ENCODE measurements at regions not wholly inside any gene's neighbourhood (a gene's known extent, or its start where the extent isn't known, plus 50 kb on each side); places are given as distances from the start of the nearest gene placed in this dataset.

DNA sequence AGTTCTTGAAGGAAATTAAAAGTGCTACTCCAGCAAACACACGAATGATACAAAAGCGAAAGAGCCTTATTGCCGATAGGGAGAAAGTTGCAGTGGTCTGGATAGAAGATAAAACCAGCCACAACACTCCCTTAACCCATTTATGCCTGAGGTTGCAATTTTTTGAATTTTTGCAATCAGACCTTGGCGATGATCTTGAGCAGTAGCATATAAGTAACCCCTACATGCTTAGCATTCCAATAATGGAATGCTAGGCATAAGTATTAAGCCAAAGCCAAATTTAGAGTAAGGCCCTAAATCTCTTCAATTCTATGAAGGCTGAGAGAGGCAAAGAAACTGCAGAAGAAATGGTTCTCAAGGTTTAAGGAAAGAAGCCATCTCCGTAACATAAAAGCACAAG lies 153.5 kb downstream of the SLC28A3 start:
- no peak for DNase-seq

DNA sequence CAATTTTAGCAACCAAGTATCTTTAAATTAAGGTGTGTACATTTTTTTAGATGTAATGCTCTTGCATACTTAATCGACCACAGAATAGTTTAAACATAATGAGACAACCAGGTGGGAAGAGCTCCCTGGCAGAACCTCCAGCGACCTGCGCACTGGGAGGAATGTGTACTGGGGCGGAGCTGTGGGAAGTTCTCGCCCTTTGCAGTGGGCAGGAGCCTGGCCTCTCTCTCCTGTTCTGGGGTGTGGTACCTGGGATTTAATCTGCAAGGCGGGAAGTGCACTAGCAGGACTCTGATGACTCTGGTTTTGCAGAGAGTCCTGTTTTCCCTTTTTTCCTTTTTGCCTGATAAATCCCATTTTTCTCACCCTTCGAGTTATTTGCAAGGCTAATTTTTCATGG lies 150.7 kb downstream of the SLC28A3 start:
- DNase-seq, result no peak

DNA sequence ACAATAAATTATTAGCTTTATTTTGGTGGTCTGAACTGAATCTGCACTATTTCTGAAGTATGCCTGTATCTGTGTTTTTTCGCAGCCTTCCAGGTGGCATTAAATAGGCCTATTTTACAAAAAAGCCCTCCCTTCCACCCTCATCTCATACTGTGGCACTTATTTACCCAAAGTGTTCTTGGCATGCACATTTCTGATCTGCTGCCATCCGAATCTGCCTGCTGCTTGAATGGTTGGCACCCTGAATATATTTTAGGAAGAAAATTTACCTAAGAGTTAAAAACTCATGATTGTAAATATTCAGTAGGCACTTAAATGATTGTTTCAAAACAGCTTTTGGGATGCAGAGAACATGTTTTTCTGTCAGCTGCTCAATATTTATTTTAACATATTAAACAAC lies 150.1 kb downstream of the SLC28A3 start:
- DNase-seq, result no peak

DNA sequence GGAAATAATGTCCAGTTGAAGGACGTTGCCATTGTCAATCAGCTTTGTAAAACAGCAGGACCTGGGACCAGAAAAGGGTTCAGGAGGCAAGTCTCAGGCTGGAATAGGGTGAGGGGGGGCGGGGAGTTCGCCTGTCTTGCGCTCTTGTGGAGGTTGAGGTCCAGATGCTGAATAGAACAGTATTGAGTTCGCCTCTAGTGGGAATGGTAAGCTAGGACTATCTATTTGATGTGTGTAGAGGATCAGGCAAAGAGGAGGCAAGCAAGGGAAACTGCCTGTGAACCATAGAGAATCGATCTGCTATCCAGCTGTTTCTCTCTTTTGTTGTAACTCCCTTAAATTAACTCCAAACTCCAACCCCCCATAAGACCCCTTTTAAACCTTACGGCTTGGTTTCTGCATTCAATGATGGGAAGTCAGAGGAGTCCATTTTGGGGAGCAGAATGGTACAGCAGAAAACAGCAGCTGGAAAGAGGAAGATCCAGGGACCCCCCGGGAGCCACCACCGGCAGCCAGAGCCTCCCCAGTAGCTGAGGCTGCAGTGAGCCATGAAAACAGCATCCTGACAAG lies 133.7 kb downstream of the SLC28A3 start:
- peak; percentile 4 for DNase-seq

DNA sequence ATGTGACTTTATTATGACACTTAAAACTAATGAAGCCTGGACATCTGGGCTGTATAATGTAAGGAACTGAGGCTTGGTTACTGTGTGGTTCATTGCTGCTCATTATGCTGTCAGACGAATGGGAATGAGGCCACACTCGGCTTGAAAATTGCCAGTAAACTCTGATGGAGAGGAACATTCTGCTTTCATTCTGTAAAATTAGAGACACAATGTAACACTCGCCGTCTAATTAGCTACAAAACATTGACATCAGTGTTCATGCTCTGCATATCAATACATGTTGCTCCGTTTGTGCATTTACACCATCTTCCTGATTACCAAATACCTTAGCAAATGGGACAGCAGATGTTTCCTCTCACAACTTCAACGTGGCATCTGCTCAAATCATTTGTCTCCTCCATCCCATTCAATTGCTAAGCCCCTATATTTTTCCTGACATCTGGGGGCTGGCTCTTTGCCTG lies 133.0 kb downstream of the SLC28A3 start:
- no peak for DNase-seq

DNA sequence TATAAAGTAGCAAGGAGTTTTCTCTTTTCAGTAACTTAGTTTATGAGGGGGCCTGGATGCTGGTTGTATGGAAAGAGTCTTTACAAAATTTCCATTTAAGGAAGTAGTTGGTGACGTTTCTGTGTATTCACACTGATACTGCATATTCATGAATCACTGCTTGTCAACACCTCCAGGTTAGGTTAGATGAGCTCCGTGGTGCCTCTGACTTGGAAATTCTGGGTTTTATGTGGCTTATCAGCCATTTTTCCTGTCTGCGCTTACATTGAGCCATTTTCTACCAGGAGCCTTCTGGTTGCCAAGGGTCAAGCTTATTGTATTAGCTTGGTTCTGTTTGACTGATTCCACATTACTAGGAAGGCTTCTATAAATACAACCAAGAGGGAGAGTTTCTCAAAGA lies 128.3 kb downstream of the SLC28A3 start:
- no peak for DNase-seq

DNA sequence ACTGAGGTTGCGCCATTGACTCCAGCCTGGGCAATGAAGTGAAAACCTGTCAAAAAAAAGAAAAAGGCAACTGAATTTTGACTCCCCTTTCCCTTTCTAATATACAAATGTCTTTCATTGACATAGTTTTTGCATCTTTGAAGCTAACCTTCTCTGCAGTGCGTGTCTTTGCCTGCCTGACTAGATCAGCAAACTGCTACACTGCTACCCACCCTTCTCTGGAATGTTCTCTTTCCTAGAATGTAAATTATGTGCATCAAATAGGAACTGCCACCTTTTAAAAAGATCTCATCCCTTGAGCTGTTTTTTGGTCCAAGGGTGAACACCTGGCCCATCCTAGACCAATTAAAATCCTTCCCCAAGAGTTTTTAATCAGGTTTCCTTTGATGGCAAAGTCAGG lies 127.6 kb downstream of the SLC28A3 start:
- DNase-seq, result no peak

DNA sequence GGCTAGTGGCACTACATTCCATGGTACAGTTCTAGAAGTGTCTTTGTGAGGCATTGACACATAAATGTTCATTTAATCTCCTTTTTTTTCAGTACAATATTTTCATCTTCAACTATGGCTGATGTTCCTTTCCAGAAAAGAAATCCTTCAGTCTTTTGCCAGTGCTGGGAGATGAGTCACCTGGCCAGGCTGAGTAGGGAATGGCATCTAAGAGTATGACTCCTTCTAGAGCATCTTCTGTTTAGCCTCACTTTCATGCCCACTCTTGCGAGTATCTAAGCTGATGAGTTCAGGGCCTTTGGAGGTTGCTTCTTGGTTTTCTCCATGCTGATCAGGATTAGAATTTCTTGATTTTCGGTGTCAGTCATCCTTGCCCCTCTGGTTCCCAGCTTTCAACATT lies 124.4 kb downstream of the SLC28A3 start:
- DNase-seq, result no peak

DNA sequence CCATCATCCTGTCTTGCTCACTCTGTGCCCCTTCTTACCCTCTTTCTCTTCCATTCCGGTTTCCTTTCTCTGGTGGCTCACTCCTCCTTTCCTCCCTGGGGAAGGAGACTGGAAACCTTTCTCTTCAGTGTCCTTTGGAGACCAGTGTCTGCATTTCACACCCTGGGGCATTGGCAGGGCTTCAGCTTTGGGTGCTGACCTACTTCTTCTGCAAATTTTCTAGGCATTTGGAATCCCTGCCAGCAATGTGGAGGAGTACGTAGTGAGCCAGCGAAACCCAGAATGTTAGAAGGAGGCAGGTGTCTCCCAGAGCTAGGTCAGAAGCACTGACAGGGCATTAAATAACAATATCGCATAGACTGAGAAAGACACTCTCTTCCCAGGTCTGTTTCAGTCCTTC lies 122.2 kb downstream of the SLC28A3 start:
- no peak for DNase-seq

DNA sequence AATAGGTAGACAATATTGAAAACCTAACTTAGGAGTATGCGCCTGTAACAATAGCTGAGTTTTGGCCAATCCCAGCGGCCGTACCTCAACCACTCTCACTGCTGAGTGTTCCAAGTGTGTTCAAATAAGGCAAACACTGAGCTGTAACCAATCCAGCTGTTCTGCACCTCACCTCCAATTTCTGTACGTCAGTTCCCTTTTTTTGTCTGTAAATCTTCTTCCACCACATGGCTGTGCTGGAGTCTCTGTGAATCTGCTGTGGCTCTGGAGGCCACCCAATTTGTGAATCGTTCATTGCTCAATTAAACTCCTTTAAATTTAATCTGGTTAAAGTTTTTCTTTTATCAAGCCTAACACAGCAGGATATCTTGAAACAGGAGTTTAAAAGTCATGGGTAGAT lies 116.3 kb downstream of the SLC28A3 start:
- no peak for DNase-seq

All from NCI-H146 (cell line).